ENCODE measurements at regions not wholly inside any gene's neighbourhood (a gene's known extent, or its start where the extent isn't known, plus 50 kb on each side); places are given as distances from the start of the nearest gene placed in this dataset.

DNA sequence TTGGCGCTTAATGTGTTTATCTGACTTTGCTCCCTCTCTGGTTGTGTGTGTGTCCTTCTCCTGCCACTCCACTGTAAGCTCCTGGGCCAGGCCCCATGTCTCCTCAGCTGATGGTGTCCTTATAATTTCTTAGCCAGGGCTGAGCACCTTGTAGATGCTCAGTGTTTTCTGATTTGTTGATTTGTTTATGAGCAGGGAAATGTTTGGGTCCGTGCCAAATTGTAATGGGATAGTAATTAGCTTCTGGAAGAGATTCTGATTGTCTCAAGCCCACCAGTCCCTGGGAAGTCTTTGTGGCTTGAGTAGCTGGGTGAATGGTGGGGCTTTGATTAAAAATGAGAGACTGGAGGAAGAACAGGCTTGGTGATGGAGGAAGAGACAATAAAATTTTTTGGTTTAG, 270.5 kb downstream of the MYCN start:
- Histone ChIP-seq H3K9ac (no peak overlapping the region), H2AFZ (no peak overlapping the region), H3K9me3 (ENCODE audit: control insufficient read depth, low read length) (no peaks in the 10 kb centered on the region), H3K36me3 (ENCODE audit: control insufficient read depth, insufficient read depth, low read length) (no peaks in the 10 kb centered on the region), H3K79me2 (no peaks in the 10 kb centered on the region), H3K27ac (no peak overlapping the region), H3K4me3 (ENCODE audit: low read depth, low read length) (no peak overlapping the region), H3K27me3 (ENCODE audit: control insufficient read depth, insufficient read depth, low read length) (no peaks in the 10 kb centered on the region), H3K4me1 (no peaks in the 10 kb centered on the region), H3K4me2 (ENCODE audit: low read length) (no peak overlapping the region)
- TF ChIP-seq CTCF (IDR thresholded peaks at IDR 0.05): no peak

GRCh38 chr2:16209799-16210198, 269.4 kb downstream of the MYCN start:
- no peaks in the 10 kb centered on the region for H3K36me3 ChIP-seq (ENCODE audit: control insufficient read depth, insufficient read depth, low read length)
- TF ChIP-seq CTCF (IDR thresholded peaks at IDR 0.05): no peak
- no peak overlapping the region for H3K4me3 ChIP-seq (ENCODE audit: low read depth, low read length)
- H3K79me2 ChIP-seq: no peaks in the 10 kb centered on the region
- H3K9me3 ChIP-seq (ENCODE audit: control insufficient read depth, low read length): no peaks in the 10 kb centered on the region
- H3K27ac ChIP-seq: no peak overlapping the region
- H3K4me1 ChIP-seq: no peaks in the 10 kb centered on the region
- no peaks in the 10 kb centered on the region for H3K27me3 ChIP-seq (ENCODE audit: control insufficient read depth, insufficient read depth, low read length)
- H3K9ac ChIP-seq: no peak overlapping the region
- no peak overlapping the region for H3K4me2 ChIP-seq (ENCODE audit: low read length)
- H2AFZ ChIP-seq: no peak overlapping the region

DNA sequence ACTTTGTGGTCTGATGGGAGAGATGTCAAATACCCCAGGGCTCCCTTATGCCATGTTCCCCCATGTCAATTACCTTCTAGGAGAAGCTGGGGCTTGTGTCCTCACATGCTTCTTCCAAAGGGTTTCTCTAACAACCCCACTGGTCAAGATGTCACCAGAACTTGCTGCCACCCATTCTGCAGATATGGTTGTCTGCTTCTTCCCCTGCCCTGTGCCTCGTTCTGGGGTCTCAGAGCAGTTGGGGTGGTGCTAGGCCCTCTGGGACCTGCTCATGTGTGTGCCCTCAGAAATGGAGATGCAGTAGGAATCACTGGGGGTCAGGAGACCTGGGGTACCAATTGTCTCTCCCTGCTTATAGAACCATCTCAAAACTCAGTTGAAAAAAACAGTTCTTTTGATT, 268.6 kb downstream of the MYCN start:
- H3K9me3 ChIP-seq (ENCODE audit: control insufficient read depth, low read length): no peaks in the 10 kb centered on the region
- no peak overlapping the region for H3K4me2 ChIP-seq (ENCODE audit: low read length)
- H3K9ac ChIP-seq: no peak overlapping the region
- no peak overlapping the region for H2AFZ ChIP-seq
- H3K36me3 ChIP-seq (ENCODE audit: control insufficient read depth, insufficient read depth, low read length): no peaks in the 10 kb centered on the region
- no peak overlapping the region for H3K4me3 ChIP-seq (ENCODE audit: low read depth, low read length)
- no peaks in the 10 kb centered on the region for H3K79me2 ChIP-seq
- no peaks in the 10 kb centered on the region for H3K4me1 ChIP-seq
- no peaks in the 10 kb centered on the region for H3K27me3 ChIP-seq (ENCODE audit: control insufficient read depth, insufficient read depth, low read length)
- no peak for TF ChIP-seq CTCF (IDR thresholded peaks at IDR 0.05)
- H3K27ac ChIP-seq: no peak overlapping the region

DNA sequence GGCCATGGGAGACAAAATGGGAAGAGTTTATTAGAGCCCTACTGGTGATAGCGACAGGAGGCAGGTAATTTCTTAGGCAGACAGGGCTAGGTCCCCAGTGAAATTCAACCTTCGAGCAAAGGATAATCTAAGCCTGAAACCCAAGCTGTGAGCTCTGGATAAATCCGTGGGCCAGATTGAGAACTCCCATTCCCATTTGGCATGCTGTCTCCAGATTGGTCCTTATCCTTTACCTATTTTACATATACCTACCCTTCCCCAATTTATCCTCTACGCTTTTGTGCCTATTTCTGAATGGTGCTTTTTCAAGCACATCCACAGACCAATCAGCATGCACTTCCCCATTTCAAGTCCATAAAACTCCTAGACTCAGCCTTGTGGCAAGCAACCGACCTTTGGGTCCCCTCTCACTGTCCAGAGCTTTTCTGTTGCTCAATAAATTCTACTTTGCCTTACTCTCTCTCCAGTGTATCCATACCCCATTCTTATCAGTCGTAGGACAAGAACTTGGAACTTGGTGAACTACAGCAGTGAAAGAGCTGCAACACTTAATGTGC, 268.0 kb downstream of the MYCN start:
- Histone ChIP-seq H3K36me3 (ENCODE audit: control insufficient read depth, insufficient read depth, low read length) (no peaks in the 10 kb centered on the region), H3K9me3 (ENCODE audit: control insufficient read depth, low read length) (no peaks in the 10 kb centered on the region), H3K79me2 (no peaks in the 10 kb centered on the region), H3K4me2 (ENCODE audit: low read length) (no peak overlapping the region), H3K4me3 (ENCODE audit: low read depth, low read length) (no peak overlapping the region), H3K9ac (no peak overlapping the region), H3K27ac (no peak overlapping the region), H3K4me1 (no peaks in the 10 kb centered on the region), H2AFZ (no peak overlapping the region), H3K27me3 (ENCODE audit: control insufficient read depth, insufficient read depth, low read length) (no peaks in the 10 kb centered on the region)
- TF ChIP-seq CTCF (IDR thresholded peaks at IDR 0.05): no peak

DNA sequence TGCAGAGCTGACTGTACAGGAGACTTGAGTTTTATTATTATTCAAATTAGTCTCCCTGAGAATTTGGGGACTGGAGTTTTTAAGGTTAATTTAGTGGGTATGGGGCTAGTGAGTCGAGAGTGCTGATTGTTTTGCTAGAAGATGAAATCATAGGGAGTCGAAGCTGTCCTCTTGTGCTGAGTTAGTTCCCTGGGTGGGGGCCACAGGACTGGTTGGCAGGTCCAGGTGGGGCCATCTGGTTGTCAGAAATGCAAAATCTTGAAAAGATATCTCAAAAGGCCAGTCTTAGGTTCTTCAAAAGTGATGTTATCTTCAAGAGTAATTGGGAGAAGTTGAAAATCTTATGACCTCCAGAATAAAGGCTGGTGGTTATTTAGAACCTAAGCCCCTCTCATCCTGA, 267.3 kb downstream of the MYCN start:
- Histone ChIP-seq H3K36me3 (ENCODE audit: control insufficient read depth, insufficient read depth, low read length) (no peaks in the 10 kb centered on the region), H2AFZ (no peak overlapping the region), H3K79me2 (no peaks in the 10 kb centered on the region), H3K9ac (no peak overlapping the region), H3K27me3 (ENCODE audit: control insufficient read depth, insufficient read depth, low read length) (no peaks in the 10 kb centered on the region), H3K4me1 (no peaks in the 10 kb centered on the region), H3K4me2 (ENCODE audit: low read length) (no peak overlapping the region), H3K9me3 (ENCODE audit: control insufficient read depth, low read length) (no peaks in the 10 kb centered on the region), H3K4me3 (ENCODE audit: low read depth, low read length) (no peak overlapping the region), H3K27ac (no peak overlapping the region)
- TF ChIP-seq CTCF (IDR thresholded peaks at IDR 0.05): no peak
